Sigmoid colon (tissue), 4 donors: ENCODE measurements at regions not wholly inside any gene's neighbourhood (a gene's known extent, or its start where the extent isn't known, plus 50 kb on each side); places are given as distances from the start of the nearest gene placed in this dataset.

Source experiments
- CTCF ChIP-seq, 4 experiments: fragments of 450-650 bp in 3 of 4; fragments of 200-600 bp in 1 of 4; IDR thresholded peaks; one replicate each; pipeline ENCODE4 v1.5.1; 2016 to 2019; ENCODE audit warnings: antibody characterized with exemption in 4 of 4, mild to moderate bottlenecking in 3 of 4, moderate library complexity in 2 of 4
- EP300 ChIP-seq, 4 donors: sonication (generic); formaldehyde crosslinking; IDR thresholded peaks; one replicate each; pipeline ENCODE4 v1.6.1; 2017; ENCODE audit warnings: antibody characterized with exemption in 4 of 4
- POLR2A ChIP-seq, 2 donors: fragments of 450-650 bp; IDR thresholded peaks; one replicate each; pipeline ENCODE4 v1.6.1; 2016; ENCODE audit warnings: antibody characterized with exemption in 2 of 2, mild to moderate bottlenecking in 2 of 2, moderate library complexity in 2 of 2

DNA sequence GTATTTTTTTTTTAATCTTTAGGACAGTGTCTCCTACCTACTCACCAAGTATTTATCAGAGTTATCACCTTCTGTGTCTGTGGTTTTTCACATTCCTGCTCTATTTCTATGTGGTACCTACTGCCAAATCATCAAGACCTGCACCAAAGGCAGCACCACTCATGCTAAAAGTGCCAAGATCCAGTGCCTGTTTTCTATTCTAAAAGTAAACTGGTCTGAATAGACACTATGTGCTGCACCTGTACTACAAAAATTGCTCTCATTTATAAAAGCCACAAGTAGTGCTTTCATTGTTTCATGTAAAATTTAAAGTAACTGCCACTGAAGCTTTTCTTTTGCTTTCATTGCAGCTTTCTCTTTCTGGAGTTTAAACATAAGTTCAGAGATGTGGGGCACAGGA is 103.9 kb upstream of the GULP1 start:
- no peak for TF ChIP-seq POLR2A (IDR thresholded peaks at IDR 0.05)
- no peak for TF ChIP-seq CTCF (IDR thresholded peaks at IDR 0.05)
- TF ChIP-seq EP300 (IDR thresholded peaks at IDR 0.05) = no peak
